ENCODE measurements at regions not wholly inside any gene's neighbourhood (a gene's known extent, or its start where the extent isn't known, plus 50 kb on each side); places are given as distances from the start of the nearest gene placed in this dataset.

GRCh38 chr20:12269579-12269978, 351.9 kb downstream of the BTBD3 start:
- TF ChIP-seq POLR2AphosphoS5 (IDR thresholded peaks at IDR 0.05; ENCODE audit: insufficient read depth, low read depth, low read length) (no peak), MYC (IDR thresholded peaks at IDR 0.05; ENCODE audit: low read depth, low read length) (no peak), GATA2 (IDR thresholded peaks at IDR 0.05; ENCODE audit: insufficient read depth, insufficient read length, low read depth, low read length) (no peak), POLR2A (IDR thresholded peaks at IDR 0.05; ENCODE audit: low read depth, low read length) (no peak), MAX (IDR thresholded peaks at IDR 0.05; ENCODE audit: insufficient read depth, insufficient read length) (no peak), CTCF (IDR thresholded peaks at IDR 0.05; ENCODE audit: extremely low read depth in 1 of 2, insufficient read depth in 1 of 2, low read depth in 1 of 2, low read length in 2 of 2) (no peak), JUN (IDR thresholded peaks at IDR 0.05; ENCODE audit: borderline replicate concordance, insufficient read depth, insufficient read length, low read depth) (no peak)
- Histone ChIP-seq H3K79me2 (ENCODE audit: control insufficient read depth, insufficient read depth, low read length) (no peaks in the 10 kb centered on the region), H3K4me1 (ENCODE audit: control insufficient read depth, extremely low read depth, insufficient read depth, low read length) (no peaks in the 10 kb centered on the region), H3K4me2 (ENCODE audit: insufficient read depth, low read length) (no peak overlapping the region), H2AFZ (ENCODE audit: low read depth, low read length) (no peak overlapping the region), H3K4me3 (replicated peaks in 1 of 3; ENCODE audit: insufficient read depth in 1 of 3, low read depth in 1 of 3, low read length in 3 of 3) (no peak overlapping the region), H3K36me3 (ENCODE audit: control insufficient read depth in 2 of 2, extremely low read depth in 1 of 2, insufficient read depth in 2 of 2, low read length in 2 of 2) (no peaks in the 10 kb centered on the region), H3K27ac (ENCODE audit: insufficient read depth, low read depth, low read length) (no peak overlapping the region), H3K9me1 (replicated peaks; ENCODE audit: control insufficient read depth, extremely low read depth, insufficient read depth, low read length) (no peaks in the 10 kb centered on the region), H3K9ac (replicated peaks; ENCODE audit: extremely low read depth, insufficient read depth, low read length) (no peak overlapping the region), H4K20me1 (replicated peaks; ENCODE audit: control insufficient read depth, extremely low read depth, insufficient read depth, low read length) (no peaks in the 10 kb centered on the region), H3K9me3 (replicated peaks; ENCODE audit: control insufficient read depth, insufficient read depth, low read length) (peaks cover 1% of the 10 kb centered on the region), H3K27me3 (ENCODE audit: control insufficient read depth in 2 of 2, insufficient read depth in 2 of 2, low read length in 2 of 2) (no peaks in the 10 kb centered on the region)
- no TSS peak for BruUV-seq (replicated peaks)
- DNase-seq (ENCODE audit: low read depth, low spot score), result no peak
- dilution Hi-C loops (cut with MboI; ENCODE audit: extremely low pct_ligation_motif_present, low sequenced_read_pairs), result no loop called here
- POLR2A ChIA-PET, result no interaction called here
- no peak for FAIRE-seq
- CTCF ChIA-PET, result interaction anchor here (1.0 kb wide), 1 partner anchor 258 kb away, joined by 3 read pairs; no protein-coding TSS in a partner anchor
- intact Hi-C loops (cut with micrococcal nuclease), result no loop called here
